ENCODE measurements at regions not wholly inside any gene's neighbourhood (a gene's known extent, or its start where the extent isn't known, plus 50 kb on each side); places are given as distances from the start of the nearest gene placed in this dataset.

DNA sequence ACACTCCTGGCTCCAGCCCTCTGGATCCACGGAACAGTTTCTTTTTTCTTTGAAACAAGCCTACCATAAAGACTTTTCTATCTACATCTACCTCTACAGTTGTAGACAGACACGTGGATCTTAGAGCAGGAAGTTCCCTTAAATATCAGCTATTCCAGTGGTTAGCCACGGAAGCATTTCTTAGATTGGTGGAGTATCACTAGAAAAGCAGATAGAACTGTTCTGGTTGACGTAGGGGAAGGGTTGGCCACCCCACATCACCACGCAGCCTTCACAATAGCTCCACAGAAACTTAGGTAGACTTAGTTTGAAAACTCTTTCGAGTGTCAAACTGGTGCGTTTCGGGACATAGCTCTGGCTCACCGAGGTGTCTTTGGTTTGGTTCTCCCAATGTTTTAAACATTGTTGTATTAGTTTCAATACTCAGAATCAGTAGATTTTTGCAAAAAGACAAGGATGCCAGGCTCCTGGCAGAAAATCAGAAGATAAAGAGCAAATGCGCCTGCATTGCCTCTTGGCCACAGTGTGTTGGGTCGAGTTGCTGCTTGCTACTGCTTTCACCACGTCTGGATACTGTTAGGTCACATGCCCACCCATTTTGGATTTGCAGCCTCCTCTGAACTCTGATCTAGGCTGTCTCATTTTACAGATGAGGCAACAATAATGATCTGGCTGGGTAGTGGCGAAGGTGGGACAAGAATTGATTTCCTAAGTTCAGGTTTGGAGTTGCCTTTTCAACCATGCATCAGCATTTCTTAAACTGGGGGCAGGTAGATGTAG, 71.5 kb upstream of the DTNBP1 start:
- no peak for DNase-seq (ENCODE audit: low spot score)

DNA sequence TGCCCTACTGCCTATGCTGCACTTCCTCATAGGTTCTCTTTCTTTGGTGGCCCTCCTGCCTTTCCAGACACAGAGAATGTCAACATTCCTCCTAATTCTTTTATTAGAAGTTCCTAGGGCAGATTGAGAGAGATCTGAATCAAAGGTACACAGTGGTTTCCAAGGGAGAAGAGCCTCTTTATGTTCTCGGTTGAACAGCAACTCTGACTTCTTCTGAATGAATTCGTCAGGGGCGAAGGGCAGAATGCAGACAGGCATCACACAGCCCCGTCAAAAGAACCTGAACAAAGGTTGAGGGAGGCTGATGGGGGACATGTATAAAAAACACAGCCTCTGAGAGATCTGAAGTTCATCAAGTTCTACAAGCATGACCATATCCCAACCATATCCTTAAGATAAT, 68.1 kb upstream of the DTNBP1 start:
- DNase-seq (ENCODE audit: low spot score) = no peak

DNA sequence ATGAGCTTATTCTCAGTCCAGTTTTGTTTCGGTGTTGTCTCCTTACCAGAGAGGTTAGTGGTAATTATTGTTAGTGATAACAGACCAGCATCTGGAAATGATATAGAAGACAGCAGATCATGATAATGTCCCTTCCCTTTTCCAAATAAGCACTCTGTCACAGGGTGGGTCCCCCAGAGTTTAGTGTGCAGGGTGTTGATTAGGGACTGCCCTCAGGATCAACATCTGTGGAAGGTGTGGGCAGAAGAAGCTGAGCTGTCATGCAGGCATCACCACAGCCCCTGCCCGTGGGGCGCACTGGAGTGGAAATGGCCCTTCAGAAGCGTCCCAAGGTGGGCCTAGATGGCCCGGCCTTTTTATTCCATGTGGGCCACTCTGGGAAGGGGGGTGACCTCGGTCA, 67.6 kb upstream of the DTNBP1 start:
- no peak for DNase-seq (ENCODE audit: low spot score)

DNA sequence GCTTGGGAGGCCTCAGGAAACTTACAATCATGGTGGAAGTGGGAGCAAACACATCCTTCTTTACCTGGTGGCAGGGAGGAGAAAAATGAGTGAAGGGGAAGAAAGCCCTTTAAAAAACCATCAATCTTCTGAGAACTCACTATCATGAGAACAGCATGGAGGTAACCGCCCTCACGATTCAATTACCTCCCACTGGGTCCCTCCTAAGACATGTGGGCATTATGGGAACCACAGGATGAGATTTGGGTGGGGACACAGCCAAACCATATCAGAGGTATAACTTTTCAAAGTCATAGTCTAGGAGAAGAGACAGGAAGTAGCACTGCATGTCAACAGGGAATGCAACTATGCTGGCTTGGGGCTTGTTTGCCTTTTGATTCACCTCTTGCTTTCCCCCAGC, 59.9 kb upstream of the DTNBP1 start:
- no peak for DNase-seq (ENCODE audit: low spot score)

DNA sequence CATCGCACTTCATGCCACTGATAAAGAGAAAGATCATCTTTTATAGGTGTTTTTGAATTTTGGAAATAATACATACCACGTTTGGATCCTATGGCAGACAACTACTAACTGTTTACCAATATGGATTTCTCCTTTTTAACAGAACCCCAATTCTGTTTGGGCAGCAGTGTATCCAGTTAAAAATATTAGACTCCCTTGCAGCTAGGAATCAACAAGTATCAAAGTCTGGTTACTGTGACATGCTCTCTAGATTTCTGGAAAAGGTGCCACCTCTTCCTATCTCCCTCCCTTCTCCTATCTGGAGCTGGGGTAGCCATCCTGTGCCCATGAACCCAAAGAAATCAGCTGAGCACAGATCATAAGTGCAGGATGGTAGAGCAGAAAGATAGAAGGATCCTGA, 54.1 kb upstream of the DTNBP1 start:
- no peak for DNase-seq (ENCODE audit: low spot score)

DNA sequence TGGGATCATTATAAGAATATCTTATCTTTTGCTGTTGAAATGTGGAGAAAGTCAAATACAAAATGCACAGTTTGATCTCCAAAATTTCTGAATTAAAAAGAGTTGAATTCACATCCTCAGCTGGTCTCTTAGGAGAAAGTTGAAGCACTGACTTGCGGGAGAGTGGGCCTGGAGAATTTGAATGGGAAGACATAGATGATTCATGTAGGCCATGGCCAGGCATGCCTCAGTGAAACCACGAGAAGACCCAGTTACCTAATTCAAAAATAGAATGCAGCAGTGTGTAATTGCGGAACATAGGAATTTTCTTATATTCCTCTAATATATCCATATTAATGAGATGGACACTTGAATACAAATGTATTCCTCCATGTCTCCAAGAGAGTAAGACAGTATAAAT, 53.0 kb upstream of the DTNBP1 start:
- DNase-seq (ENCODE audit: low spot score) = no peak

DNA sequence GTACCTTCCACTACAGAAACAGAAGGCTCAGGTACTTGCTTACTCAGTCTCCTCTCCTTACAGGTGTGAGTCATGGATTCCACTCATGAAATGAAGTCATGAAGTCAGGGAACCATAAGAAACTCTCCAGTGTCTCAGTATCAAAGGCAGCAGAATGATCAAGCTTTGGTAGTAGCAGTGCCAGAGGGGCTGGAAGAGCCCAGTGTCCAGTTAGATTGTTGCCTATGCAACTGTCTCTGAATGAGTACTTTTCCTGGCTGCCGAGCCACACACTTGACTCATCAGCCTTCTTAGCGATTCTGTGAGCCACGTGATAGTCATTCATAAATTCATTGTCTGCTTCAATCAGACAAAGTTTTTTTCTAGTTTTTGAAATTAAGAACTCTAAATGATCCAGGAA, 52.2 kb upstream of the DTNBP1 start:
- DNase-seq (ENCODE audit: low spot score) = no peak

DNA sequence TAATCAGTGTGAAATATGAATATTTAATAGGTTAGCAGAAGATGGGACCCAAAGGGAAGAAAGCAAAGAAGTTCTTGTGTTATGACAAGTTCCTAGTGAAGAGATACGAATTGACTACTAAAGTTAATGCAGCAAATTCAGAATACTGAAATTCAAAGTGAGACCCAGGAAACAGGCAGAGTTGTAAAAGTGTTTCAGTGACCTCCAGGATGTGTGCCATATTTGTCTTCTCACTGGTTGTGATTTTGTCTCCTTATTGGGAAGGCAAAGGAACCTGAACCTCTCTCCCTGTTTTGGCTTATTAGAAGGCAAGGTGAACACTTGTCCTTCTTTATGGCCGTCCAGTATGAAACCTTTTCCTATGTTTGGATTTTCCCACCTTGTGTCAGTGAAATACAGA, 51.8 kb upstream of the DTNBP1 start:
- no peak for DNase-seq (ENCODE audit: low spot score)

DNA sequence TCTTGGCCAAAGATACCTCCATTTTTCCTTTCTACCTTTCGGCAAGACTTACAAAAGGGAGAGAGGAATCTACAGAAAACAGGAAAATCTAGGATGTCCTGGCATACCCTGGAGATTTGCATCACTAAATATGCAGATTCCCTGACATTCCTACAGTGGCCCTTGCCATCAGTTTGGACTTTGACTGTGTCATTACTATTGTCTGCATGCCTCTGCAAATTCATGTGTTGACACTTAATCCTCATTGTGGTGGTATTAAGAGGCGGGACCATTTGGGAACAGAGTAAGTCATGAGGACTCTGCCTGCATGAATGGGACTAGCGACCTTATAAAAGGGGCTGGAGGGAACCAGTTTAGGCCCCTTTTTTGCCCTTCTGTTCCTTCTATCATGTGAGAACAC, 50.5 kb upstream of the DTNBP1 start:
- no peak for DNase-seq (ENCODE audit: low spot score)

DNA sequence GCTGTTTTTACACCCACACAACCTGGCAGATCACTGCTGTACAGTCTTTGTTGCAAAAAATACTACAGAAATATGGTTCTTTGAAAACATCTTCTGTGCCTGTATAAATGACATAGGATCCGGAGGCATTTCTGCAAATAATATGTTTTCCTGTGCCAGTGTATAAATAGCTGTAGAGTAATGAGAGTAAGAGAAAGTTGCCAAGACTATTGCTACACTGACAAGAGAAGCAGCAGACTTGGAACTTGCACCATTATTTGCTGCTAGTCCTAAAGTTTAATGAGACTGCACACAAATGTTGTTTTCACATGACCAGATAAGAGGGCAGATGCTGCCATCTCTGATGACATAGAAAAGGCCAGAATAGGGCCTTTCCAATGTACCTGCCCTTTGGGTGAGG, 50.0 kb upstream of the DTNBP1 start:
- no peak for DNase-seq (ENCODE audit: low spot score)

All from kidney capillary endothelial cell (primary cell).